HT1080 (cell line): ENCODE measurements at regions not wholly inside any gene's neighbourhood (a gene's known extent, or its start where the extent isn't known, plus 50 kb on each side); places are given as distances from the start of the nearest gene placed in this dataset.
"Not testable (repeated sequence)": the region's sequence is repeated elsewhere in the genome, so short reads cannot be mapped to it uniquely, and the experiment has no call there.

Source experiments
- DNase-seq: peaks from one replicate; pipeline ENCODE4 v3.0.0-alpha.2; 2015; ENCODE audit warnings: low read depth

GRCh38 chr7:37545619-37546534, 97.2 kb upstream of the ELMO1 start:
- DNase-seq = no peak

GRCh38 chr7:37546677-37547076, 98.0 kb upstream of the ELMO1 start:
- DNase-seq = peak; percentile 13

- DNase-seq = no peak
These were observed 100.6 kb upstream of the ELMO1 start for GRCh38 chr7:37549076-37549931.

- no peak for DNase-seq
These were observed 101.8 kb upstream of the ELMO1 start for GRCh38 chr7:37550426-37550825.

- DNase-seq = no peak
These were observed 102.2 kb upstream of the ELMO1 start for GRCh38 chr7:37550872-37551271.

- no peak for DNase-seq
These were observed 103.4 kb upstream of the ELMO1 start for GRCh38 chr7:37552030-37552429.

GRCh38 chr7:37552439-37552838, 103.8 kb upstream of the ELMO1 start:
- DNase-seq = not testable (repeated sequence)

GRCh38 chr7:37555528-37555927, 106.9 kb upstream of the ELMO1 start:
- DNase-seq = no peak

- DNase-seq = no peak
These were observed 109.0 kb upstream of the ELMO1 start for GRCh38 chr7:37557571-37558209.

- no peak for DNase-seq
These were observed 109.8 kb upstream of the ELMO1 start for GRCh38 chr7:37558320-37559096.

GRCh38 chr7:37570145-37570544, 113.4 kb upstream of the GPR141 start:
- DNase-seq = peak; percentile 72

GRCh38 chr7:37571806-37572205, 111.8 kb upstream of the GPR141 start:
- no peak for DNase-seq

- DNase-seq = no peak
These were observed 106.2 kb upstream of the GPR141 start for GRCh38 chr7:37577412-37577811.

GRCh38 chr7:37577901-37578300, 105.7 kb upstream of the GPR141 start:
- DNase-seq = no peak

- DNase-seq = no peak
These were observed 105.2 kb upstream of the GPR141 start for GRCh38 chr7:37578350-37578749.

- DNase-seq = no peak
These were observed 103.2 kb upstream of the GPR141 start for GRCh38 chr7:37580376-37580775.

GRCh38 chr7:37584651-37585463, 98.7 kb upstream of the GPR141 start:
- not testable (repeated sequence) for DNase-seq

GRCh38 chr7:37590824-37591223, 92.7 kb upstream of the GPR141 start:
- DNase-seq = no peak

- no peak for DNase-seq
These were observed 91.2 kb upstream of the GPR141 start for GRCh38 chr7:37592366-37592765.

- no peak for DNase-seq
These were observed 89.0 kb upstream of the GPR141 start for GRCh38 chr7:37594602-37595001.
